ENCODE measurements at regions not wholly inside any gene's neighbourhood (a gene's known extent, or its start where the extent isn't known, plus 50 kb on each side); places are given as distances from the start of the nearest gene placed in this dataset.
"Not testable (repeated sequence)": the region's sequence is repeated elsewhere in the genome, so short reads cannot be mapped to it uniquely, and the experiment has no call there.

DNA sequence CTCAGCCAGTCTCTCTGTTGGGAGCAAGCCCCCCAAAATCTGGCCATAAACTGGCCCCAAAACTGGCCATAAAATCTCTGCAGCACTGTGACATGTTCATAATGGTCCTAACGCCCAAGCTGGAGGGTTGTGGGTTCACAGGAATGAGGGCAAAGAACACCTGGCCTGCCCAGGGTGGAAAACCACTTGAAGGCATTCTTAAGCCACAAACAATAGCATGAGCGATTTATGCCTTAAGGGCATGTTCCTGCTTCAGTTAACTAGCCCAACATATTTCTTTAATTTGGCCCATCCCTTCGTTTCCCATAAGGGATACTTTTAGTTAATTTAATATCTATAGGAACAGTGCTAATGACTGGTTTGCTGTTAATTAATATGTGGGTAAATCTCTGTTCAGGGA, 205.8 kb downstream of the ALG10 start:
- DNase-seq = not testable (repeated sequence)

GRCh38 chr12:34229033-34229432, 206.7 kb downstream of the ALG10 start:
- not testable (repeated sequence) for DNase-seq

GRCh38 chr12:34233618-34234017, 211.3 kb downstream of the ALG10 start:
- DNase-seq = no peak

DNA sequence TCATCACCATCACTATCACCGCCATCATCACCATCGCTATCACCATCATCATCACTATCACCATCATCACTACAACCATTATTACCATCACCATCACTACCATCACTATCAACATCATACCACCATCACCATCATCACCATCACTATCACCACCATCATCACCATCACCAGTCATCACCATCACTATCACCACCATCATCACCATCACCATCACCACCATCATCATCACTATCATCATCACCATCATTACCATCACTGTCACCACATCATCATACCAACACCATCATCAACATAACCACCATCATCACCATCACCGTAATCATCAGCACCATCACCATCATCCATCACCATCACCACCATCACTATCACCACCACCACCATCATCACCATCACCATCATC, 213.8 kb downstream of the ALG10 start:
- DNase-seq = no peak

- no peak for DNase-seq
These were observed 222.3 kb downstream of the ALG10 start for GRCh38 chr12:34244608-34245007.

DNA sequence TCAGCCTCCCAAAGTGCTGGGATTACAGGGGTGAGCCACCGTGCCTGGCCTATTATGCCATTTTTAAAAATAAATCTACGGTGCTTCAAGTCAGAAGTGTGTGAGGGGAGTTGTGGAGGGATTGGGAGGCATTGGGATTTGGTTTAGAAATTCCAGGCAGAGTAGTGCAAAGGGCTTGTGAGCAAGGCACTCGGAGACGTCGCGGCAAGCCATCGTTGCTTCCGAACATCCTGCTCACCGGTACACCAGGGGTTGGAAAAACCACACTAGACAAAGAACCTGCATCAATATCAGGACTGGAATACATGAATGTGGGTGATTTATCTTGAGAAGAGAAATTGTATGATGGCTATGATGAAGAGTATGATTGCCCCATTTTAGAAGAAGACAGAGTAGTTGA, 227.0 kb downstream of the ALG10 start:
- DNase-seq = no peak

GRCh38 chr12:34251879-34252278, 229.6 kb downstream of the ALG10 start:
- DNase-seq = not testable (repeated sequence)

DNA sequence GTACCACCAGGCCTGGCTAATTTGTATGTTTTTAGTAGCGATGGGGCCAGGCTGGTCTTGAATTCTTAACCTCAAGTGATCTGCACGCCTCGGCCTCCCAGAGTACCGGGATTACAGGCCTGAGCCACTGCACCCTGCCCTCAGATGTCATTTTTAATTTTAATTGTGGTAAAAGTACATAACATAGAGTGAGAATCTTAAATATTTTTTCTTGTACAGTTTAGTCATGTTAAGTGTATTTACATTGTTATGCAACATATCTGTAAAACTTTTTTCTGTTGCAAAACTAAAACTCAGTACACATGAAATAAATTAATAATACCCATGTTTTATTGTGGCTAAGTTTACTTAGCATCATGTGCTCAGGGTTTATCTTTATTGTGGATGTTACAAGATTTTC, 231.4 kb downstream of the ALG10 start:
- no peak for DNase-seq

GRCh38 chr12:34257093-34257492, 234.8 kb downstream of the ALG10 start:
- no peak for DNase-seq

DNA sequence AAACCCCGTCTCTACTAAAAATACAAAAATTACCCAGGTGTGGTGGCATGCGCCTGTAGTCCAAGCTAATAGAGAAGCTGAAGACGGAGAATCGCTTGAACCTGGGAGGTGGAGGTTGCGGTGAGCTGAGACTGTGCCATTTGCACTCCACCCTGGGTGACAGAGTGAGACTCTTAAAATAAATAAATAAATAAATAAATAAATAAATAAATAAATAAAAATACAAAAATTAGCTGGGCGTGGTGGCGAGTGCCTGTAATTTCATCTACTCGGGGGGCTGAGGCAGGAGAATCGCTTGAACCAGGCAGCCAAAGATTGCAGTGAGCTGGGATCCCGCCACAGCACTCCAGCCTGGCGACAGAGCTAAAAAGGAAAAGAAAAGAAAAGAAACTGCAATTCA, 239.8 kb downstream of the ALG10 start:
- DNase-seq = not testable (repeated sequence)

- no peak for DNase-seq
These were observed 241.8 kb downstream of the ALG10 start for GRCh38 chr12:34264110-34264509.

DNA sequence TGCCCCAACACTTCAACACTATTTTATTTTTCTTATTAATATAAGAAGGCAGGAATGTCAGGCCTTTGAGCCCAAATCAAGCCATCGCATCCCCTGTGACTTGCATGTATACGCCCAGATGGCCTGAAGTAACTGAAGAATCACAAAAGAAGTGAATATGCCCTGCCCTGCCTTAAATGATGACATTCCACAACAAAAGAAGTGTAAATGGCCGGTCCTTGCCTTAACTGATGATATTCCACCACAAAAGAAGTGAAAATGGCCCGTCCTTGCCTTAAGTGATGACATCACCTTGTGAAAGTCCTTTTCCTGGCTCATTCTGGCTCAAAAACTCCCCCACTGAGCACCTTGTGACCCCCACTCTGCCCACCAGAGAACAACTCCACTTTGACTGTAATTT, 251.4 kb downstream of the ALG10 start:
- not testable (repeated sequence) for DNase-seq

DNA sequence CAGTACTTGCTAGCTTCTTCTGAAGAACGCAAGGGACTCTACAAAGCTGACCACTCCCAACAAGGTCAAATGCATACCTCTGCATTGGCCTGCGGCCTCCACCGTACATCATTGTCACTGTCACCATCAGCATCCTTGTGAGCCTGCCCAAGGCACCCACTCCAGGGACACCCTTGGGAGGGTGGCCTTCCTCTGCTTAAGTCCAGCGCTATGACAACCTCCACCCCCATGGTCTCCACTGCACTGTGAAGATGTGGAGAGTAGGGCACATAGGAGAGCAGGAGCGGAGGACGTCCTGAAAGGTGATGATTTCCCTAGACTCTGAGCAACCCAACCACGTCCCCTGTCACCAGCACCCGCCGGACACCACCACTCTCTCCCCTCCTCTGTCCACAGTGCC, 252.8 kb downstream of the ALG10 start:
- no peak for DNase-seq

DNA sequence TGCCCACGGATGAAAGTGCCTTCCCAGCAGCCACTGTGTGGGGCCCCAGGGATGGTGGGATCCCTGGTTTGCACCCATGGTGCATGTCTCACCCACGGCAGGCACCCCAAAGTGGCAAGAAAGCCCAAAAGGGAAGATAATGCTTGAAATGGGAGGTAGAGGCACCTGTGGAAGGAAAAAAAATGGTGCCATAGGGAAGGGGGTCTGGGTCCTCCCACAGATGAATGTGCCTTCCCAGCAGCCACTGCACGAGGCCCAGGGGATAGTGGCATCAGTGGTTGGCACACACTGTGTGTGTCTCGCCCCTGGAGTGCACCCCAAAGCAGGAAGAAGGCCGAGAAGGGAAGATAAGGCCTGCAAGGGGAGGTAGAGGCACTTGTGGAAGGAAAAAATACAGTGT, 264.2 kb downstream of the ALG10 start:
- DNase-seq = no peak

DNA sequence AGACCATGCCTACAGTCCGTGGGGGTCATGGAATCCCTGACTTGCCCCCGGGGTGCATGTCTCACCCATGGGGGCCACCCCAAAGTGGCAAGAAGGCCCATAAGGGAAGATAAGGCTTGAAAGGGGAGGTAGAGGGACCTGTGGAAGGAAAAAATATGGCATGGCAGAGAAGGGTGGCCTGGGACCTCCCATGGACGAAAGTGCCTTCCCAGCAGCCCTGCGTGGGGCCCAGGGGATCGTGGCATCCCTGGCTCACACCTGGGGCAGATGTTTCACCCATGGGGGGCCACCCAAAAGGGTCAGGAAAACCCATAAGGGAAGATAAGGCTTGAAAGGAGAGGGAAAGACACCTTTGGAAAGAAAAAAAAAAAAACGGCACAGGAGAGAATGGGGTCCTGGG, 264.6 kb downstream of the ALG10 start:
- no peak for DNase-seq

- no peak for DNase-seq
These were observed 265.1 kb downstream of the ALG10 start for GRCh38 chr12:34287437-34287836.

- no peak for DNase-seq
These were observed 266.0 kb downstream of the ALG10 start for GRCh38 chr12:34287986-34288962.

DNA sequence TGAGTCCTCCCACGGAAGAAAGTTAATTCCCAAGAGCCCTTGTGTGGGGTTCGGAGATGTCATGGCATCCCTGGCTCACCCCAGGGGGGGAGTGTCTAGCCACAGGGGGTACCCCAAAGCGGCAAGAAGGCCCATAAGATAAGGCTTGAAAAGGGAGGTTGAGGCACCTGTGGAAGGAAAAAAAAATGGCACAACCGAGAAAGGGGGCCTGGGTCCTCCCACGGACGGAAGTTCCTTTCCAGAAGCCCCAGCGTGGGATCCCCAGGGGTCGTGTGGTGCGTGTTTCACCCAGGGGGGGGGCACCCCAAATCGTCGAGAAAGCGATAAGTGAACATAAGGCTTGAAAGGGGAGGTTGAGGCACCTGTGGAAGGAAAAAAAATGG, 266.7 kb downstream of the ALG10 start:
- DNase-seq = no peak

GRCh38 chr12:34289431-34290380, 267.4 kb downstream of the ALG10 start:
- no peak for DNase-seq

GRCh38 chr12:34290381-34290995, 268.2 kb downstream of the ALG10 start:
- no peak for DNase-seq

DNA sequence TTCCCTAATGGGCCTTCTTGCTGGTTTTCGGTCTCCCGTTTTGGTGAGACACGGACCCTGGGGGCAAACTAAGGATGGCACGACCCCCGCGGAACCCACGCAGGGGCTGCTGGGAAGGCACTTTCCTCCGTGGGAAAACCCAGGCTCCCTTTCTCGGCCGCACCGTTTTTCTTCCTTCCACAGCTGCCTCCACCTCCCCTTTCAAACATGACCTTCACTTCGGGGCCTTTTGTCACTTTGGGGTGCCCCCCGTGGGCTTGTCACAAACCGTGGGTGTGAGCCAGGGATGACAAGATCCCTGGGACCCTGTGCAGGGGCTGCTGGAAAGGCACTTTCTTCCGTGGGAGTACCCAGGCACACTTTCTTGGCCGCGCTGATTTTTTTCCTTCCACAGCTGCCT, 268.7 kb downstream of the ALG10 start:
- no peak for DNase-seq

GRCh38 chr12:34291426-34291901, 269.2 kb downstream of the ALG10 start:
- DNase-seq = no peak

All from CD4-positive, alpha-beta T cell treated with Interferon alpha-2 for 1 hour (primary cell).